ENCODE measurements at regions not wholly inside any gene's neighbourhood (a gene's known extent, or its start where the extent isn't known, plus 50 kb on each side); places are given as distances from the start of the nearest gene placed in this dataset.

GRCh38 chr5:2167671-2168070, 284.9 kb upstream of the IRX4 start:
- Histone ChIP-seq H3K9me3 (ENCODE audit: control insufficient read depth, insufficient read depth, low read length) (no peaks in the 10 kb centered on the region), H3K27me3 (ENCODE audit: control insufficient read depth, low read length) (no peaks in the 10 kb centered on the region), H3K4me1 (ENCODE audit: control insufficient read depth, low read length) (no peaks in the 10 kb centered on the region), H3K4me3 (ENCODE audit: low read length) (no peak overlapping the region), H3K4me2 (ENCODE audit: low read length) (no peak overlapping the region), H4K20me1 (ENCODE audit: control insufficient read depth, insufficient read depth, low read depth, low read length) (no peaks in the 10 kb centered on the region), H3K9me2 (replicated peaks; ENCODE audit: control insufficient read depth, low read length) (no peaks in the 10 kb centered on the region), H3F3A (ENCODE audit: control insufficient read depth, insufficient read depth) (no peaks in the 10 kb centered on the region), H3K27ac (ENCODE audit: low read depth, low read length) (no peak overlapping the region), H3K79me2 (ENCODE audit: control insufficient read depth, low read length) (no peaks in the 10 kb centered on the region), H3K36me3 (ENCODE audit: control insufficient read depth, low read length) (no peaks in the 10 kb centered on the region)
- TF ChIP-seq CTCF (IDR thresholded peaks at IDR 0.05; ENCODE audit: low read depth, low read length, poor library complexity, severe bottlenecking) (no peak), EZH2phosphoT487 (IDR thresholded peaks at IDR 0.05; ENCODE audit: borderline replicate concordance, low read length) (no peak)

GRCh38 chr5:2166979-2167377, 284.3 kb upstream of the IRX4 start:
- no peak overlapping the region for H3K4me2 ChIP-seq (ENCODE audit: low read length)
- no peaks in the 10 kb centered on the region for H3K9me2 ChIP-seq (replicated peaks; ENCODE audit: control insufficient read depth, low read length)
- H3K27me3 ChIP-seq (ENCODE audit: control insufficient read depth, low read length) = no peaks in the 10 kb centered on the region
- no peak overlapping the region for H3K4me3 ChIP-seq (ENCODE audit: low read length)
- no peaks in the 10 kb centered on the region for H3K4me1 ChIP-seq (ENCODE audit: control insufficient read depth, low read length)
- H3K27ac ChIP-seq (ENCODE audit: low read depth, low read length) = no peak overlapping the region
- TF ChIP-seq CTCF (IDR thresholded peaks at IDR 0.05; ENCODE audit: low read depth, low read length, poor library complexity, severe bottlenecking) = no peak
- no peak for TF ChIP-seq EZH2phosphoT487 (IDR thresholded peaks at IDR 0.05; ENCODE audit: borderline replicate concordance, low read length)
- no peaks in the 10 kb centered on the region for H3K9me3 ChIP-seq (ENCODE audit: control insufficient read depth, insufficient read depth, low read length)
- H3F3A ChIP-seq (ENCODE audit: control insufficient read depth, insufficient read depth) = no peaks in the 10 kb centered on the region
- H3K36me3 ChIP-seq (ENCODE audit: control insufficient read depth, low read length) = no peaks in the 10 kb centered on the region
- no peaks in the 10 kb centered on the region for H3K79me2 ChIP-seq (ENCODE audit: control insufficient read depth, low read length)
- H4K20me1 ChIP-seq (ENCODE audit: control insufficient read depth, insufficient read depth, low read depth, low read length) = no peaks in the 10 kb centered on the region

- Histone ChIP-seq H3K27me3 (ENCODE audit: control insufficient read depth, low read length) (no peaks in the 10 kb centered on the region), H3K4me1 (ENCODE audit: control insufficient read depth, low read length) (no peaks in the 10 kb centered on the region)
These were observed 283.7 kb upstream of the IRX4 start for GRCh38 chr5:2166306-2166978.

More at GRCh38 chr5:2166306-2166978, 283.7 kb upstream of the IRX4 start:
- Histone ChIP-seq H3K4me3 (ENCODE audit: low read length) (no peak overlapping the region), H3K4me2 (ENCODE audit: low read length) (no peak overlapping the region), H3K36me3 (ENCODE audit: control insufficient read depth, low read length) (no peaks in the 10 kb centered on the region), H4K20me1 (ENCODE audit: control insufficient read depth, insufficient read depth, low read depth, low read length) (no peaks in the 10 kb centered on the region), H3K9me3 (ENCODE audit: control insufficient read depth, insufficient read depth, low read length) (no peaks in the 10 kb centered on the region), H3K27ac (ENCODE audit: low read depth, low read length) (no peak overlapping the region), H3K9me2 (replicated peaks; ENCODE audit: control insufficient read depth, low read length) (no peaks in the 10 kb centered on the region), H3F3A (ENCODE audit: control insufficient read depth, insufficient read depth) (no peaks in the 10 kb centered on the region), H3K79me2 (ENCODE audit: control insufficient read depth, low read length) (no peaks in the 10 kb centered on the region)
- TF ChIP-seq CTCF (IDR thresholded peaks at IDR 0.05; ENCODE audit: low read depth, low read length, poor library complexity, severe bottlenecking) = no peak
- TF ChIP-seq EZH2phosphoT487 (IDR thresholded peaks at IDR 0.05; ENCODE audit: borderline replicate concordance, low read length) = no peak

Data from DOHH2 (cell line).